ENCODE measurements at regions not wholly inside any gene's neighbourhood (a gene's known extent, or its start where the extent isn't known, plus 50 kb on each side); places are given as distances from the start of the nearest gene placed in this dataset.

DNA sequence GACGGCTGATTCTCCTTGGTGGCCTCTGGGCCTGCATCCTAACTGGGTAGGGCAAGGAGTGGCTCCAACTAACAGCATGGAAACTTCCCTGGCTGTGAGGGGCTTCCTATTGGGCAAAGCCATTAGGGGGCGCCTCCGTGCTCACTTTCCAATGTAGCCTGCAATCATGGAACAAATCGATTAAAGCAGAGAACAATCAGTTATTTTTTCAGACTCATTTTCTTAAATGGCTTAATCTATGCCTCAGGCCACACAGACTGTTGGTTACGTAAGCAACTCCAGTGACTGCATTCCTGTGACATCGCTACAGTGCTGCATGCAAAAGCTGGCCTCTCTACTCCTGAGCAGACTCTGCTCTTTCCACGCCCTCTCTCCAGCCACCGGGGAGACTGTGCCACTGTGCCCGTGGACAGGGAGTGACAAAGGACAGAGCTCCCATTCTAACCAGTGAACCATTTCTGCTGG, 278.9 kb downstream of the KLF13 start:
- POLR2A ChIA-PET = no interaction called here
- H3K4me1 ChIP-seq (ENCODE audit: control insufficient read depth, extremely low read depth, insufficient read depth, low read length) = no peaks in the 10 kb centered on the region
- DNase-seq (ENCODE audit: low read depth, low spot score) (no peak), FAIRE-seq (no peak)
- H3K4me2 ChIP-seq (ENCODE audit: insufficient read depth, low read length) = no peak overlapping the region
- TF ChIP-seq, protein P1, sequence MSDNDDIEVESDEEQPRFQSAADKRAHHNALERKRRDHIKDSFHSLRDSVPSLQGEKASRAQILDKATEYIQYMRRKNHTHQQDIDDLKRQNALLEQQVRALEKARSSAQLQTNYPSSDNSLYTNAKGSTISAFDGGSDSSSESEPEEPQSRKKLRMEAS (IDR thresholded peaks at IDR 0.05; ENCODE audit: insufficient read depth, insufficient read length) = no peak
- no peak for TF ChIP-seq GATA2 (IDR thresholded peaks at IDR 0.05; ENCODE audit: insufficient read depth, insufficient read length, low read depth, low read length)
- no peak for TF ChIP-seq POLR2A (IDR thresholded peaks at IDR 0.05; ENCODE audit: low read depth, low read length)
- TF ChIP-seq FOS (IDR thresholded peaks at IDR 0.05; ENCODE audit: borderline replicate concordance, insufficient read depth, low read length) = no peak
- no peak for TF ChIP-seq POLR2AphosphoS5 (IDR thresholded peaks at IDR 0.05; ENCODE audit: insufficient read depth, low read depth, low read length)
- TF ChIP-seq EZH2 (IDR thresholded peaks at IDR 0.05; ENCODE audit: borderline replicate concordance, low read depth, low read length, severe bottlenecking) = no peak
- no peak for TF ChIP-seq JUN (IDR thresholded peaks at IDR 0.05; ENCODE audit: borderline replicate concordance, insufficient read depth, insufficient read length, low read depth)
- no peak overlapping the region for H3K27ac ChIP-seq (ENCODE audit: insufficient read depth, low read depth, low read length)
- no peak overlapping the region for H2AFZ ChIP-seq (ENCODE audit: low read depth, low read length)
- H3K27me3 ChIP-seq (ENCODE audit: control insufficient read depth in 2 of 2, insufficient read depth in 2 of 2, low read length in 2 of 2) = no peaks in the 10 kb centered on the region
- no peak overlapping the region for H3K9ac ChIP-seq (replicated peaks; ENCODE audit: extremely low read depth, insufficient read depth, low read length)
- dilution Hi-C loops (cut with MboI; ENCODE audit: extremely low pct_ligation_motif_present, low sequenced_read_pairs) = no loop called here
- H3K9me3 ChIP-seq (replicated peaks; ENCODE audit: control insufficient read depth, insufficient read depth, low read length) = no peaks in the 10 kb centered on the region
- H3K9me1 ChIP-seq (replicated peaks; ENCODE audit: control insufficient read depth, extremely low read depth, insufficient read depth, low read length) = no peaks in the 10 kb centered on the region
- no TSS peak for BruUV-seq (replicated peaks)
- CTCF ChIA-PET = interaction anchor here (0.7 kb wide), 1 partner anchor 113 kb away, joined by 3 read pairs; no protein-coding TSS in a partner anchor
- H3K79me2 ChIP-seq (ENCODE audit: control insufficient read depth, insufficient read depth, low read length) = no peaks in the 10 kb centered on the region
- intact Hi-C loops (cut with micrococcal nuclease) = no loop called here
- H4K20me1 ChIP-seq (replicated peaks; ENCODE audit: control insufficient read depth, extremely low read depth, insufficient read depth, low read length) = no peaks in the 10 kb centered on the region
- no peaks in the 10 kb centered on the region for H3K36me3 ChIP-seq (ENCODE audit: control insufficient read depth in 2 of 2, extremely low read depth in 1 of 2, insufficient read depth in 2 of 2, low read length in 2 of 2)
- H3K4me3 ChIP-seq (replicated peaks in 1 of 3; ENCODE audit: insufficient read depth in 1 of 3, low read depth in 1 of 3, low read length in 3 of 3) = no peak overlapping the region

DNA sequence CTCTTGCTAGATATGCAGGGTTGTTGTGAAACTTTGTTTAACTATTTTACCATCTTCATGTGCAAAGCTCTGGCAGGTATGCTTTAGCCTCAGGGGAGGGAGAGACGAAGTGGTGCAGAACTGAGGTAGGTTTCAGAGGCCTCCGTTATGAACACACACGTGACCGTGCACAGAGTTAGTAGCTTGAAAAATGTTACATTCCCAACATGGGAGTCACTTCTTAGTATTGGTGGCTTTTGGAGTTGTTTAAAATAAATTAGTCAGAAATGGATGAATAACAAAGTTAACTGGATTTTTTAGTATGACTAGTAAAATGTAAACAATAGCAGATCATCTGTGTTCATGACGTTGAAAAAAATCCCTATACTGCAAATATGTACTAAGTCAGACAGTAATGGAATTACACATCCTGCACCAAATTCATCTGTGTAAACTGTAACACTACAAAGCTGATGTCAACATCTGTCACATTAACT, 279.6 kb downstream of the KLF13 start:
- H3K27ac ChIP-seq (ENCODE audit: insufficient read depth, low read depth, low read length) = no peak overlapping the region
- H3K27me3 ChIP-seq (ENCODE audit: control insufficient read depth in 2 of 2, insufficient read depth in 2 of 2, low read length in 2 of 2) = no peaks in the 10 kb centered on the region
- dilution Hi-C loops (cut with MboI; ENCODE audit: extremely low pct_ligation_motif_present, low sequenced_read_pairs) = no loop called here
- POLR2A ChIA-PET = no interaction called here
- no peak for FAIRE-seq
- H3K79me2 ChIP-seq (ENCODE audit: control insufficient read depth, insufficient read depth, low read length) = no peaks in the 10 kb centered on the region
- no peaks in the 10 kb centered on the region for H3K9me3 ChIP-seq (replicated peaks; ENCODE audit: control insufficient read depth, insufficient read depth, low read length)
- H3K4me2 ChIP-seq (ENCODE audit: insufficient read depth, low read length) = no peak overlapping the region
- BruUV-seq (replicated peaks) = no TSS peak
- no peaks in the 10 kb centered on the region for H3K9me1 ChIP-seq (replicated peaks; ENCODE audit: control insufficient read depth, extremely low read depth, insufficient read depth, low read length)
- no peak overlapping the region for H3K9ac ChIP-seq (replicated peaks; ENCODE audit: extremely low read depth, insufficient read depth, low read length)
- CTCF ChIA-PET = no interaction called here
- no peaks in the 10 kb centered on the region for H3K4me1 ChIP-seq (ENCODE audit: control insufficient read depth, extremely low read depth, insufficient read depth, low read length)
- H4K20me1 ChIP-seq (replicated peaks; ENCODE audit: control insufficient read depth, extremely low read depth, insufficient read depth, low read length) = no peaks in the 10 kb centered on the region
- no peak for DNase-seq (ENCODE audit: low read depth, low spot score)
- no peak overlapping the region for H3K4me3 ChIP-seq (replicated peaks in 1 of 3; ENCODE audit: insufficient read depth in 1 of 3, low read depth in 1 of 3, low read length in 3 of 3)
- intact Hi-C loops (cut with micrococcal nuclease) = no loop called here
- no peaks in the 10 kb centered on the region for H3K36me3 ChIP-seq (ENCODE audit: control insufficient read depth in 2 of 2, extremely low read depth in 1 of 2, insufficient read depth in 2 of 2, low read length in 2 of 2)
- H2AFZ ChIP-seq (ENCODE audit: low read depth, low read length) = no peak overlapping the region
- no peak for TF ChIP-seq FOS (IDR thresholded peaks at IDR 0.05; ENCODE audit: borderline replicate concordance, insufficient read depth, low read length)
- TF ChIP-seq, protein P2, sequence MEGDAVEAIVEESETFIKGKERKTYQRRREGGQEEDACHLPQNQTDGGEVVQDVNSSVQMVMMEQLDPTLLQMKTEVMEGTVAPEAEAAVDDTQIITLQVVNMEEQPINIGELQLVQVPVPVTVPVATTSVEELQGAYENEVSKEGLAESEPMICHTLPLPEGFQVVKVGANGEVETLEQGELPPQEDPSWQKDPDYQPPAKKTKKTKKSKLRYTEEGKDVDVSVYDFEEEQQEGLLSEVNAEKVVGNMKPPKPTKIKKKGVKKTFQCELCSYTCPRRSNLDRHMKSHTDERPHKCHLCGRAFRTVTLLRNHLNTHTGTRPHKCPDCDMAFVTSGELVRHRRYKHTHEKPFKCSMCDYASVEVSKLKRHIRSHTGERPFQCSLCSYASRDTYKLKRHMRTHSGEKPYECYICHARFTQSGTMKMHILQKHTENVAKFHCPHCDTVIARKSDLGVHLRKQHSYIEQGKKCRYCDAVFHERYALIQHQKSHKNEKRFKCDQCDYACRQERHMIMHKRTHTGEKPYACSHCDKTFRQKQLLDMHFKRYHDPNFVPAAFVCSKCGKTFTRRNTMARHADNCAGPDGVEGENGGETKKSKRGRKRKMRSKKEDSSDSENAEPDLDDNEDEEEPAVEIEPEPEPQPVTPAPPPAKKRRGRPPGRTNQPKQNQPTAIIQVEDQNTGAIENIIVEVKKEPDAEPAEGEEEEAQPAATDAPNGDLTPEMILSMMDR (IDR thresholded peaks at IDR 0.05; ENCODE audit: extremely low read depth in 1 of 2, insufficient read depth in 1 of 2, low read depth in 1 of 2, low read length in 2 of 2) = no peak
- TF ChIP-seq, protein P1 (IDR thresholded peaks at IDR 0.05; ENCODE audit: insufficient read depth, insufficient read length) = no peak
- no peak for TF ChIP-seq JUN (IDR thresholded peaks at IDR 0.05; ENCODE audit: borderline replicate concordance, insufficient read depth, insufficient read length, low read depth)
- no peak for TF ChIP-seq POLR2AphosphoS5 (IDR thresholded peaks at IDR 0.05; ENCODE audit: insufficient read depth, low read depth, low read length)
- TF ChIP-seq EZH2 (IDR thresholded peaks at IDR 0.05; ENCODE audit: borderline replicate concordance, low read depth, low read length, severe bottlenecking) = no peak
- no peak for TF ChIP-seq MYC (IDR thresholded peaks at IDR 0.05; ENCODE audit: low read depth, low read length)

All from endothelial cell of umbilical vein (primary cell).